Germinal center (tissue), 1 donor: ENCODE measurements at regions not wholly inside any gene's neighbourhood (a gene's known extent, or its start where the extent isn't known, plus 50 kb on each side); places are given as distances from the start of the nearest gene placed in this dataset.

Experiments used
- DNase-seq: peaks from one replicate; pipeline ENCODE4 v3.0.0; 2012; ENCODE audit warnings: mixed read lengths, low spot score

GRCh38 chr2:220279372-220279771, 651.9 kb downstream of the SLC4A3 start:
- DNase-seq = no peak

- no peak for DNase-seq
These were observed 652.4 kb downstream of the SLC4A3 start for GRCh38 chr2:220279840-220280239.

GRCh38 chr2:220280736-220281135, 653.3 kb downstream of the SLC4A3 start:
- no peak for DNase-seq

- DNase-seq = no peak
These were observed 654.3 kb downstream of the SLC4A3 start for GRCh38 chr2:220281771-220282170.

- no peak for DNase-seq
These were observed 654.8 kb downstream of the SLC4A3 start for GRCh38 chr2:220282236-220282635.

GRCh38 chr2:220293966-220294365, 666.5 kb downstream of the SLC4A3 start:
- no peak for DNase-seq

GRCh38 chr2:220296174-220296573, 668.7 kb downstream of the SLC4A3 start:
- no peak for DNase-seq

- no peak for DNase-seq
These were observed 669.7 kb downstream of the SLC4A3 start for GRCh38 chr2:220297093-220297492.

- no peak for DNase-seq
These were observed 673.4 kb downstream of the SLC4A3 start for GRCh38 chr2:220300806-220301205.

GRCh38 chr2:220302756-220303155, 675.3 kb downstream of the SLC4A3 start:
- DNase-seq = no peak

GRCh38 chr2:220309215-220309614, 681.8 kb downstream of the SLC4A3 start:
- no peak for DNase-seq

GRCh38 chr2:220310451-220310861, 683.0 kb downstream of the SLC4A3 start:
- DNase-seq = no peak

GRCh38 chr2:220315098-220315823, 687.8 kb downstream of the SLC4A3 start:
- DNase-seq = no peak

- no peak for DNase-seq
These were observed 690.6 kb downstream of the SLC4A3 start for GRCh38 chr2:220318037-220318436.

GRCh38 chr2:220318508-220318907, 691.1 kb downstream of the SLC4A3 start:
- DNase-seq = no peak

- no peak for DNase-seq
These were observed 692.9 kb downstream of the SLC4A3 start for GRCh38 chr2:220320326-220320725.

- DNase-seq = no peak
These were observed 705.5 kb downstream of the SLC4A3 start for GRCh38 chr2:220332886-220333285.

GRCh38 chr2:220334210-220334609, 706.8 kb downstream of the SLC4A3 start:
- no peak for DNase-seq

GRCh38 chr2:220334871-220335590, 707.6 kb downstream of the SLC4A3 start:
- DNase-seq = no peak

GRCh38 chr2:220335591-220335915, 708.1 kb downstream of the SLC4A3 start:
- DNase-seq = no peak

- DNase-seq = no peak
These were observed 709.3 kb downstream of the SLC4A3 start for GRCh38 chr2:220336771-220337170.

- no peak for DNase-seq
These were observed 710.4 kb downstream of the SLC4A3 start for GRCh38 chr2:220337611-220338440.

- no peak for DNase-seq
These were observed 713.6 kb downstream of the SLC4A3 start for GRCh38 chr2:220341014-220341413.
